GM12878 (cell line): ENCODE measurements at regions not wholly inside any gene's neighbourhood (a gene's known extent, or its start where the extent isn't known, plus 50 kb on each side); places are given as distances from the start of the nearest gene placed in this dataset.

Experiments used
- ATAC-seq: fragments of 200-7000 bp; cut with Tn5 transposase; 3 replicates; pipeline ENCODE4 v1.9.1; 2020; ENCODE audit warnings: mild to moderate bottlenecking, moderate library complexity
- BruUV-seq: library from RNA; stranded (reverse); fragments of 400-500 nt; replicated peaks from 2 replicates; lab custom pipeline; 2021; lab: Mats Ljungman, UMichigan
- CTCF ChIA-PET: fragments of 300-600 bp; sonication (Branson Sonifier 250); formaldehyde crosslinking; extraction: SDS; loops from one replicate; lab custom pipeline; 2021; ENCODE audit warnings: inconsistent platforms; lab: Yijun Ruan, JAX
- POLR2A ChIA-PET: fragments of 350-600 bp; formaldehyde crosslinking; extraction: SDS; loops from one replicate; lab custom pipeline; 2021; ENCODE audit warnings: inconsistent platforms; lab: Charles Lee
- RAD21 ChIA-PET: fragments of 300-600 bp; sonication (Branson Sonifier 250); formaldehyde crosslinking; loops from one replicate; lab custom pipeline; 2023; ENCODE audit warnings: antibody characterized with exemption; ENCODE audit not compliant: unreplicated experiment; lab: Charles Lee
- SMC1A ChIA-PET: fragments of 300-600 bp; sonication (Branson Sonifier 250); formaldehyde crosslinking; loops from one replicate; lab custom pipeline; 2023; ENCODE audit not compliant: unreplicated experiment, uncharacterized antibody; lab: Charles Lee
- DNase-seq: peaks from one replicate; pipeline ENCODE4 v3.0.0-alpha.2; 2011; ENCODE audit warnings: low read depth, low spot score
- FAIRE-seq: peaks from 3 replicates; lab custom pipeline; 2011; peaks lifted over from hg19 to GRCh38; lab: Jason Lieb, UNC
- H2AFZ ChIP-seq: 2 replicates; pipeline ENCODE4 v1.6.0; 2011; ENCODE audit warnings: low read depth, low read length, control low read depth; ENCODE audit not compliant: control insufficient read depth
- H3K27ac ChIP-seq: 2 replicates; pipeline ENCODE4 v1.5.1; 2011; ENCODE audit warnings: control low read depth; ENCODE audit not compliant: control insufficient read depth, insufficient read depth
- H3K27me3 ChIP-seq, 2 experiments: replicated peaks in 1 of 2; 2 replicates each; pipeline versions ENCODE4 v1.6.0 to v1.6.1; 2011; ENCODE audit warnings: low read length in 1 of 2; ENCODE audit not compliant: control insufficient read depth in 2 of 2, insufficient read depth in 2 of 2
- H3K36me3 ChIP-seq, 2 experiments: 2 replicates each; pipeline ENCODE4 v1.5.1; 2011; ENCODE audit warnings: low read length in 1 of 2; ENCODE audit not compliant: control insufficient read depth in 2 of 2, insufficient read depth in 2 of 2
- H3K4me1 ChIP-seq: 2 replicates; pipeline ENCODE4 v1.6.1; 2011; ENCODE audit warnings: mild to moderate bottlenecking, low read length, moderate library complexity, mixed read lengths; ENCODE audit not compliant: control insufficient read depth, insufficient read depth
- H3K4me2 ChIP-seq: 2 replicates; pipeline ENCODE4 v1.6.0; 2011; ENCODE audit warnings: control low read depth; ENCODE audit not compliant: control insufficient read depth, insufficient read depth
- H3K4me3 ChIP-seq: fragments of 200-600 bp; sonication (generic); 2 replicates; pipeline ENCODE4 v1.5.1; 2016
- H3K79me2 ChIP-seq: 2 replicates; pipeline ENCODE4 v1.6.0; 2011; ENCODE audit warnings: low read length; ENCODE audit not compliant: control insufficient read depth, insufficient read depth
- H3K9ac ChIP-seq: 2 replicates; pipeline ENCODE4 v1.8.0; 2011; ENCODE audit warnings: low read length, control low read depth, mixed read lengths; ENCODE audit not compliant: control insufficient read depth, insufficient read depth
- H3K9me3 ChIP-seq: replicated peaks from 3 replicates; pipeline ENCODE4 v1.5.1; 2011; ENCODE audit warnings: mild to moderate bottlenecking, low read length; ENCODE audit not compliant: control insufficient read depth, insufficient read depth
- H4K20me1 ChIP-seq: 2 replicates; pipeline ENCODE4 v1.6.0; 2011; ENCODE audit not compliant: control insufficient read depth, insufficient read depth
- BCL3 ChIP-seq: IDR thresholded peaks from 2 replicates; pipeline ENCODE4 v1.6.1; 2011; ENCODE audit warnings: borderline replicate concordance, low read depth, mild to moderate bottlenecking, moderate library complexity, low read length; ENCODE audit not compliant: insufficient read depth, poor library complexity, severe bottlenecking
- BMI1 ChIP-seq: fragments of 450-650 bp; IDR thresholded peaks from 2 replicates; pipeline ENCODE4 v1.6.1; 2016; ENCODE audit warnings: mild to moderate bottlenecking, moderate library complexity, borderline replicate concordance
- CBFB ChIP-seq: IDR thresholded peaks from 2 replicates; pipeline ENCODE4 v1.6.1; 2016; ENCODE audit warnings: antibody characterized with exemption, low read depth
- CEBPZ ChIP-seq: fragments of 150-350 bp; IDR thresholded peaks from 2 replicates; pipeline ENCODE4 v1.6.1; 2016; ENCODE audit warnings: low read depth, low read length
- CHD4 ChIP-seq: fragments of 200-600 bp; sonication (generic); IDR thresholded peaks from 2 replicates; pipeline ENCODE4 v1.6.1; 2016; ENCODE audit warnings: mild to moderate bottlenecking
- DPF2 ChIP-seq: fragments of 450-650 bp; IDR thresholded peaks from 2 replicates; pipeline ENCODE4 v1.6.1; 2017; ENCODE audit warnings: mild to moderate bottlenecking
- E2F4 ChIP-seq: IDR thresholded peaks from 2 replicates; pipeline ENCODE4 v1.6.1; 2012; ENCODE audit warnings: low read depth, low read length, improper control_type of control experiment
- NR2F1 ChIP-seq: fragments of 450-650 bp; conservative IDR thresholded peaks from 2 replicates; pipeline ENCODE4 v1.6.1; 2017; ENCODE audit warnings: mild to moderate bottlenecking
- SMC3 ChIP-seq: IDR thresholded peaks from 2 replicates; pipeline ENCODE4 v1.6.1; 2011; ENCODE audit warnings: low read length, improper control_type of control experiment, borderline replicate concordance
- SUPT20H ChIP-seq: IDR thresholded peaks from 2 replicates; pipeline ENCODE4 v1.6.1; 2011; ENCODE audit warnings: low read depth, mild to moderate bottlenecking, low read length, moderate library complexity, borderline replicate concordance; ENCODE audit not compliant: control insufficient read depth
- USF1 ChIP-seq: IDR thresholded peaks from 2 replicates; pipeline ENCODE4 v1.6.1; 2011; ENCODE audit warnings: borderline replicate concordance, low read depth, mild to moderate bottlenecking, moderate library complexity, mixed read lengths, low read length; ENCODE audit not compliant: insufficient read depth; ENCODE audit errors: extremely low read length
- ZBTB40 ChIP-seq: fragments of 450-650 bp; IDR thresholded peaks from 2 replicates; pipeline ENCODE4 v1.6.1; 2016; ENCODE audit warnings: mild to moderate bottlenecking, moderate library complexity, borderline replicate concordance
- ZNF217 ChIP-seq: fragments of 450-650 bp; IDR thresholded peaks from 2 replicates; pipeline ENCODE4 v1.6.1; 2017; ENCODE audit warnings: antibody characterized with exemption, mild to moderate bottlenecking
- WGBS: methylation state at CpG from one replicate; pipeline ENCODE4 v1.1.6; 2016; ENCODE audit warnings: low lambda C conversion rate; ENCODE audit not compliant: insufficient replicate concordance, insufficient coverage; ENCODE audit errors: missing lambda C conversion rate; 5-methylcytosine and 5-hydroxymethylcytosine counted together
- in situ Hi-C: fragments of 300-500 bp; cut with MboI; formaldehyde crosslinking; loops from 9 replicates; pipeline ENCODE4 v1.14.3; 2018; ENCODE audit warnings: mixed read lengths
- intact Hi-C: fragments of 100-400 bp; cut with micrococcal nuclease; formaldehyde crosslinking; loops from one replicate; pipeline ENCODE4 v1.14.2; 2022; ENCODE audit not compliant: unreplicated experiment

- no peak overlapping the region for H2AFZ ChIP-seq
- no peak; the same call in 2 of the 3 replicates for ATAC-seq
- POLR2A ChIA-PET, result interaction anchor here (0.6 kb wide), 1 partner anchor 18 kb away, joined by 3 read pairs; no protein-coding TSS in a partner anchor
- DNase-seq, result no peak
- no TSS peak for BruUV-seq
- H4K20me1 ChIP-seq, result no peaks in the 10 kb centered on the region
- H3K4me2 ChIP-seq, result no peak overlapping the region
- CTCF ChIA-PET, result interaction anchor here (1.1 to 1.4 kb wide), 2 partner anchors 9 to 15 kb away, joined by 3 to 4 read pairs; no protein-coding TSS in a partner anchor
- in situ Hi-C loops, result no loop called here
- no peaks in the 10 kb centered on the region for H3K9me3 ChIP-seq
- H3K79me2 ChIP-seq, result no peaks in the 10 kb centered on the region
- RAD21 ChIA-PET, result no interaction called here
- no peak overlapping the region for H3K4me3 ChIP-seq
- no peaks in the 10 kb centered on the region for H3K36me3 ChIP-seq
- 0% methylated on average over 1 of the region's 1 CpG for WGBS
- no peak overlapping the region for H3K27ac ChIP-seq
- no peak for FAIRE-seq
- H3K27me3 ChIP-seq, result no peaks in the 10 kb centered on the region
- no peaks in the 10 kb centered on the region; the same call in 1 of the 2 replicates for H3K4me1 ChIP-seq
- no peak overlapping the region for H3K9ac ChIP-seq
- intact Hi-C loops, result no loop called here
- SMC1A ChIA-PET, result no interaction called here
- TF ChIP-seq DPF2, result no peak
- no peak for TF ChIP-seq CBFB
- no peak for TF ChIP-seq BCL3
- TF ChIP-seq CHD4, result no peak
- no peak for TF ChIP-seq ZBTB40
- TF ChIP-seq E2F4, result no peak
- no peak for TF ChIP-seq BMI1
- no peak for TF ChIP-seq ZNF217
- TF ChIP-seq USF1, result no peak
- no peak for TF ChIP-seq NR2F1
- no peak for TF ChIP-seq SUPT20H
- TF ChIP-seq CEBPZ, result no peak
- no peak for TF ChIP-seq SMC3
These were observed 171.5 kb upstream of the GOLIM4 start for GRCh38 chr3:168267179-168267578.
